ENCODE measurements at regions not wholly inside any gene's neighbourhood (a gene's known extent, or its start where the extent isn't known, plus 50 kb on each side); places are given as distances from the start of the nearest gene placed in this dataset.

GRCh38 chr17:34131386-34131785 lies 123.7 kb upstream of the CCL2 start:
- TF ChIP-seq, protein P1, sequence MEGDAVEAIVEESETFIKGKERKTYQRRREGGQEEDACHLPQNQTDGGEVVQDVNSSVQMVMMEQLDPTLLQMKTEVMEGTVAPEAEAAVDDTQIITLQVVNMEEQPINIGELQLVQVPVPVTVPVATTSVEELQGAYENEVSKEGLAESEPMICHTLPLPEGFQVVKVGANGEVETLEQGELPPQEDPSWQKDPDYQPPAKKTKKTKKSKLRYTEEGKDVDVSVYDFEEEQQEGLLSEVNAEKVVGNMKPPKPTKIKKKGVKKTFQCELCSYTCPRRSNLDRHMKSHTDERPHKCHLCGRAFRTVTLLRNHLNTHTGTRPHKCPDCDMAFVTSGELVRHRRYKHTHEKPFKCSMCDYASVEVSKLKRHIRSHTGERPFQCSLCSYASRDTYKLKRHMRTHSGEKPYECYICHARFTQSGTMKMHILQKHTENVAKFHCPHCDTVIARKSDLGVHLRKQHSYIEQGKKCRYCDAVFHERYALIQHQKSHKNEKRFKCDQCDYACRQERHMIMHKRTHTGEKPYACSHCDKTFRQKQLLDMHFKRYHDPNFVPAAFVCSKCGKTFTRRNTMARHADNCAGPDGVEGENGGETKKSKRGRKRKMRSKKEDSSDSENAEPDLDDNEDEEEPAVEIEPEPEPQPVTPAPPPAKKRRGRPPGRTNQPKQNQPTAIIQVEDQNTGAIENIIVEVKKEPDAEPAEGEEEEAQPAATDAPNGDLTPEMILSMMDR (IDR thresholded peaks at IDR 0.05) = no peak
- DNase-seq (ENCODE audit: extremely low spot score, unreplicated experiment) = no peak
- Mint-ChIP-seq H3K4me3 (ENCODE audit: unreplicated experiment) (no peak overlapping the region), H3K36me3 (ENCODE audit: unreplicated experiment) (no peaks in the 10 kb centered on the region), H3K27ac (ENCODE audit: unreplicated experiment) (no peak overlapping the region), H3K4me1 (ENCODE audit: unreplicated experiment) (no peaks in the 10 kb centered on the region), H3K9me3 (ENCODE audit: unreplicated experiment) (no peaks in the 10 kb centered on the region), H3K27me3 (ENCODE audit: unreplicated experiment) (no peaks in the 10 kb centered on the region)

- no peaks in the 10 kb centered on the region for H3K9me3 Mint-ChIP-seq (ENCODE audit: unreplicated experiment)
- H3K36me3 Mint-ChIP-seq (ENCODE audit: unreplicated experiment) = no peaks in the 10 kb centered on the region
- H3K27ac Mint-ChIP-seq (ENCODE audit: unreplicated experiment) = no peak overlapping the region
- DNase-seq (ENCODE audit: extremely low spot score, unreplicated experiment) = no peak
- no peaks in the 10 kb centered on the region for H3K4me1 Mint-ChIP-seq (ENCODE audit: unreplicated experiment)
- no peak overlapping the region for H3K4me3 Mint-ChIP-seq (ENCODE audit: unreplicated experiment)
- no peaks in the 10 kb centered on the region for H3K27me3 Mint-ChIP-seq (ENCODE audit: unreplicated experiment)
- TF ChIP-seq, protein P1 (IDR thresholded peaks at IDR 0.05) = no peak
These were observed 121.7 kb upstream of the CCL2 start for GRCh38 chr17:34133350-34133749.

GRCh38 chr17:34135841-34136240 lies 119.2 kb upstream of the CCL2 start:
- Mint-ChIP-seq H3K27ac (ENCODE audit: unreplicated experiment) (no peak overlapping the region), H3K36me3 (ENCODE audit: unreplicated experiment) (no peaks in the 10 kb centered on the region), H3K27me3 (ENCODE audit: unreplicated experiment) (peaks cover 13% of the 10 kb centered on the region), H3K4me3 (ENCODE audit: unreplicated experiment) (no peak overlapping the region), H3K9me3 (ENCODE audit: unreplicated experiment) (no peaks in the 10 kb centered on the region), H3K4me1 (ENCODE audit: unreplicated experiment) (no peaks in the 10 kb centered on the region)
- DNase-seq (ENCODE audit: extremely low spot score, unreplicated experiment) = no peak
- TF ChIP-seq, protein P1 (IDR thresholded peaks at IDR 0.05) = no peak

GRCh38 chr17:34140006-34140405 lies 115.1 kb upstream of the CCL2 start:
- TF ChIP-seq, protein P1 (IDR thresholded peaks at IDR 0.05) = no peak
- Mint-ChIP-seq H3K4me1 (ENCODE audit: unreplicated experiment) (no peaks in the 10 kb centered on the region), H3K27ac (ENCODE audit: unreplicated experiment) (no peak overlapping the region), H3K9me3 (ENCODE audit: unreplicated experiment) (no peaks in the 10 kb centered on the region), H3K4me3 (ENCODE audit: unreplicated experiment) (no peak overlapping the region), H3K36me3 (ENCODE audit: unreplicated experiment) (no peaks in the 10 kb centered on the region), H3K27me3 (ENCODE audit: unreplicated experiment) (peaks cover 13% of the 10 kb centered on the region)
- no peak for DNase-seq (ENCODE audit: extremely low spot score, unreplicated experiment)

DNA sequence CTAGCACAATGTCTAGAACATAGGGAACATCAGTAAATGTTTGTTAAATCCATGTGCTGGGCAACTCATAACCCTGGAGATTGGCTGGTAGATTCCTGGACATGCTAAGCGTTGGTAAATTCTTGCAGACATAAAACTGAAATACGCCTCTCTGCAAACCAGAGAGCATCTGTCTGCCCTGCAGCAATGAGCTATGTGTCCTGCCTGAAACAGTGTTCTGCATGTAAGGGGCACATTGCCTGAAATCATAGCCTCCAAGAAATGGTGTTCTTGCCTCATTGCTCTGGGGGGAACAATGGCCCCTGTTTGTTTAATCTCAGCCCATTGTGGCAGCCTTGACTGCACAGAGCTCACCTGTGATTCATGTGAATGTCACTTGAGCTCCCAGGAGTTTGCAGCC lies 113.5 kb upstream of the CCL2 start:
- DNase-seq (ENCODE audit: extremely low spot score, unreplicated experiment) = no peak
- no peak overlapping the region for H3K4me3 Mint-ChIP-seq (ENCODE audit: unreplicated experiment)
- TF ChIP-seq, protein P1 (IDR thresholded peaks at IDR 0.05) = no peak
- H3K27ac Mint-ChIP-seq (ENCODE audit: unreplicated experiment) = no peak overlapping the region
- H3K9me3 Mint-ChIP-seq (ENCODE audit: unreplicated experiment) = no peaks in the 10 kb centered on the region
- no peaks in the 10 kb centered on the region for H3K4me1 Mint-ChIP-seq (ENCODE audit: unreplicated experiment)
- H3K36me3 Mint-ChIP-seq (ENCODE audit: unreplicated experiment) = no peaks in the 10 kb centered on the region
- H3K27me3 Mint-ChIP-seq (ENCODE audit: unreplicated experiment) = peaks cover 13% of the 10 kb centered on the region

All from osteocyte (in vitro differentiated cells).